Upper lobe of left lung (tissue), 6 donors: ENCODE measurements at regions not wholly inside any gene's neighbourhood (a gene's known extent, or its start where the extent isn't known, plus 50 kb on each side); places are given as distances from the start of the nearest gene placed in this dataset.

ENCODE experiments used
- ATAC-seq, 2 donors: fragments of 200-7000 bp; cut with Tn5 transposase; one replicate each; pipeline ENCODE4 v1.9.1; 2022; ENCODE audit warnings: mild to moderate bottlenecking in 2 of 2, moderate library complexity in 2 of 2; ENCODE audit not compliant: low FRiP score in 2 of 2
- DNase-seq, 2 donors: peaks; one replicate each; pipeline ENCODE4 v3.0.0-alpha.2; 2019 to 2020
- H3K27ac ChIP-seq, 4 donors: fragments of 200-600 bp; sonication (generic); one replicate each; pipeline ENCODE4 v1.5.1; 2016 to 2019
- H3K27me3 ChIP-seq, 4 donors: fragments of 200-600 bp; sonication (generic); one replicate each; pipeline ENCODE4 v1.5.1; 2017 to 2019
- H3K36me3 ChIP-seq, 4 donors: fragments of 200-600 bp; sonication (generic); one replicate each; pipeline ENCODE4 v1.5.1; 2016 to 2019
- H3K4me1 ChIP-seq, 4 donors: fragments of 200-600 bp; sonication (generic); one replicate each; pipeline ENCODE4 v1.5.1; 2018 to 2019
- H3K4me3 ChIP-seq, 4 donors: fragments of 200-600 bp; sonication (generic); one replicate each; pipeline ENCODE4 v1.5.1; 2017 to 2019; ENCODE audit warnings: mild to moderate bottlenecking in 2 of 4, moderate library complexity in 1 of 4
- H3K9me3 ChIP-seq, 4 donors: fragments of 200-600 bp; sonication (generic); one replicate each; pipeline ENCODE4 v1.5.1; 2018 to 2019
- EP300 ChIP-seq, 4 donors: sonication (generic); formaldehyde crosslinking; IDR thresholded peaks; one replicate each; pipeline ENCODE4 v1.5.1; 2017; ENCODE audit warnings: antibody characterized with exemption in 4 of 4, control low read depth in 2 of 4
- POLR2A ChIP-seq, 4 donors: fragments of 450-650 bp; IDR thresholded peaks; one replicate each; pipeline ENCODE4 v1.5.1; 2016 to 2017; ENCODE audit warnings: antibody characterized with exemption in 4 of 4, mild to moderate bottlenecking in 2 of 4
- POLR2AphosphoS5 ChIP-seq, 2 donors: sonication (generic); formaldehyde crosslinking; IDR thresholded peaks; one replicate each; pipeline ENCODE4 v1.5.1; 2017; ENCODE audit warnings: antibody characterized with exemption in 2 of 2
- WGBS, 2 donors: methylation state at CpG; one replicate each; pipeline ENCODE4 v1.1.5; 2017 to 2018; 5-methylcytosine and 5-hydroxymethylcytosine counted together
- TF ChIP-seq, protein P1 (sequence below), 6 experiments: fragments of 450-650 bp in 4 of 6; fragments of 200-600 bp in 2 of 6; sonication (generic) in 2 of 6; IDR thresholded peaks; one replicate each; pipeline ENCODE4 v1.5.1; 2016 to 2019; ENCODE audit warnings: antibody characterized with exemption in 6 of 6
- donor health status: DM: no; HTN: no; CAD: no; lungs with moderate emphysema.
- donor health status: DM: no; HTN: yes; CAD: no; lungs with severe emphysema.

DNA sequence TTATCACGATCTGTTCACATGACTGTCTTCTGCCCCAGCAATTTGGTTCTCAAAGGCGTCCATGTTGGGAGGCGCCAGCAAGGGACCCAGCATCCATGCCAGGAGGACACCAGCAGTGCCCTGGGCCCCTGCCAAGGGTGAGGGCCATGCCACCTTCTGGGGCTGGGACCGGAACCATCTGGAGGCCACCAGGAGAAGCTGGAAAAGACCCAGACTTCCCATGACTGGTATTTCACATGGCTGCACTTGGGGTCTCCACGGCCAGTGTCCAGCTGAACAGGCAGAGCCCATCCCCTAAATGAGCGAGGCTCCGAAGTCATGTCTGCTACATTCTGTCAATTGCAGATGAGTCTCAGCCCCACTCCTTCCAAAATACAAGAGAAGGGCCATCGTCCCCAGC is 306.8 kb upstream of the HS6ST1 start:
- Histone ChIP-seq H3K27me3 (no peaks in the 10 kb centered on the region), H3K27ac (no peak overlapping the region), H3K36me3 (no peaks in the 10 kb centered on the region), H3K4me1 (peaks cover 0 to 5% (median 0%) of the 10 kb centered on the region in 4 donors), H3K9me3 (no peaks in the 10 kb centered on the region), H3K4me3 (no peak overlapping the region)
- TF ChIP-seq POLR2AphosphoS5 (IDR thresholded peaks at IDR 0.05): no peak
- TF ChIP-seq EP300 (IDR thresholded peaks at IDR 0.05): no peak
- no peak for TF ChIP-seq POLR2A (IDR thresholded peaks at IDR 0.05)
- TF ChIP-seq, protein P1, sequence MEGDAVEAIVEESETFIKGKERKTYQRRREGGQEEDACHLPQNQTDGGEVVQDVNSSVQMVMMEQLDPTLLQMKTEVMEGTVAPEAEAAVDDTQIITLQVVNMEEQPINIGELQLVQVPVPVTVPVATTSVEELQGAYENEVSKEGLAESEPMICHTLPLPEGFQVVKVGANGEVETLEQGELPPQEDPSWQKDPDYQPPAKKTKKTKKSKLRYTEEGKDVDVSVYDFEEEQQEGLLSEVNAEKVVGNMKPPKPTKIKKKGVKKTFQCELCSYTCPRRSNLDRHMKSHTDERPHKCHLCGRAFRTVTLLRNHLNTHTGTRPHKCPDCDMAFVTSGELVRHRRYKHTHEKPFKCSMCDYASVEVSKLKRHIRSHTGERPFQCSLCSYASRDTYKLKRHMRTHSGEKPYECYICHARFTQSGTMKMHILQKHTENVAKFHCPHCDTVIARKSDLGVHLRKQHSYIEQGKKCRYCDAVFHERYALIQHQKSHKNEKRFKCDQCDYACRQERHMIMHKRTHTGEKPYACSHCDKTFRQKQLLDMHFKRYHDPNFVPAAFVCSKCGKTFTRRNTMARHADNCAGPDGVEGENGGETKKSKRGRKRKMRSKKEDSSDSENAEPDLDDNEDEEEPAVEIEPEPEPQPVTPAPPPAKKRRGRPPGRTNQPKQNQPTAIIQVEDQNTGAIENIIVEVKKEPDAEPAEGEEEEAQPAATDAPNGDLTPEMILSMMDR (IDR thresholded peaks at IDR 0.05): no peak
- no peak for ATAC-seq
- DNase-seq: no peak
- WGBS, 2 donors: 90 to 100% methylated on average over 3 to 8 of the region's 8 CpGs

DNA sequence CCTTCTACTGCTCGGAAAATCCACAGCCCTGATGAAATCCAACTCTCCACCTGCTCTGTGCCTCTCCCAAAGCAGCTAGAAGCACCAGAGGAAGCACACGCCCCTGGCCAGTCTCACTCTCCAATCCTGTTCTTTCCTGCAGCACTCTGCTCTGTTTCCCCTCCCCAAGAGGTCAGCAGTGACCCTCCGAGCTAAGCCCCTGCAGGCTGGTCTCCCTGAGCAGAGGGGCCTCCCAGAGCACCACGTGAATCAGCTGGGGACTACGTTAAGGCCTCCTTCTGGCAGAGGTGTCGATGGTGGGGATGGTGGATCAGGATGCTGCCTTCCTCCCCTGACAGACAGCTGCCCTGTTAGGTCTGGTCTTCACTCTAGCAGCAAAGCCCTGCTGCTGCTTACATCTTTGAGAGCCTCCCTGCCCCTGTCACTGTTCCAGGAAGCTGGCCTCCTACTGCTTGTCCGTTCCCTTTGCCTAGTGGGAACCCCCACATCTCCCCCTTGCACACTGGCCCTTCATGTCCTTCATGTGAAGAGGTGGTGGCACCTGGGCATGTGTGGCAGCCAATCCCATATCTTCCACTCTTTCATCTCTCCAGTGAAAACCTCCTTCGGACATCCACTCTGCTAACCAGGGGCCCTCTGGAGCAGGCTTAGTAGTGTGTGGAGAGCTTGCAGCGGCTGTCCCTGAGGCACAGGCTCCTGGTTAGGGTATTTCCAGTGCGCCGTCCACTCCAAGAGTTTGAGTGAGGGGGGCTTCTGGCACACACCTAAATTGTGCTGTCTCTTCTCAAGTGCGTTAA is 307.5 kb upstream of the HS6ST1 start:
- H3K27me3 ChIP-seq: no peaks in the 10 kb centered on the region
- ATAC-seq (no peak), DNase-seq (no peak)
- TF ChIP-seq POLR2A (IDR thresholded peaks at IDR 0.05) (no peak), EP300 (IDR thresholded peaks at IDR 0.05) (no peak), POLR2AphosphoS5 (IDR thresholded peaks at IDR 0.05) (no peak)
- TF ChIP-seq, protein P1 (IDR thresholded peaks at IDR 0.05): no peak
- H3K4me3 ChIP-seq: no peak overlapping the region
- no peak overlapping the region for H3K27ac ChIP-seq
- H3K36me3 ChIP-seq: no peaks in the 10 kb centered on the region
- peaks cover 0 to 5% (median 0%) of the 10 kb centered on the region in 4 donors for H3K4me1 ChIP-seq
- WGBS, 2 donors: 73 to 80% methylated on average over 12 of the region's 12 CpGs
- H3K9me3 ChIP-seq: no peaks in the 10 kb centered on the region

DNA sequence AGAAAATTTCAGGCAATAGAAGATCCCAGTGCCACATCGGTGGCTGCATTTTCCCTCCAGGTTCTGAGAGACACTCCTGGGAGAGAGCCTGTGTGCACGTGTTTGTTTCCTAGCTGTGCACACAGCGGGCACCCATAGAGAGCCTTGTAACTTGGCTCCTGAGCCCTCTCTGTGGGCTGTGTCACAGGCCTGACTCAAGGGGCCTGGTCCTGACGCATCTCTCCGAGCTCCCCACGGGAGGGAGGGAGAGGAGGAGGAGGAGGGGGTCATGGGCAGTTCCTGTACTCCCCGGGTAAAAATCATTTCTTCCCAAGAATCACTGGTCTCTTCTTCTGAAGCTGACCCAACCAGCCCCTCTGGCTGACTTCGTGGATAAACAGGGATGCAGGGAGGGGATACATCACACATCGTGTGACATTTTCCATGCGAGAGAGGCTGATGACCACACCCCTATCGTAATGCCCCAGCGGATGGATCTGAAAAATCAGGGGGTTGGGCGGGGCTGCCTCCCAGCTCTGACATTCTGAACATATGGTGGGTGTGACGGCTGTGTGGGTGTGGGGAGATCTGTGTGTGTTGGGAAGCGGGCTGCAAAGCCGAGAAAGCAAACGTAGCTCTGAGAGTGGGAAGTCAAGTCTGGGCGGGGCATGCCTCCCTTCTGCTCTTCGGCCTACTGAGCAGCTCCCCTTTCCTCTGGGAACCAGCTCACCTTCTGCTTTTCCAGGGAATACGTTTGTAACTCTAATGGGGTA is 308.3 kb upstream of the HS6ST1 start:
- Histone ChIP-seq H3K4me3 (no peak overlapping the region), H3K4me1 (peaks cover 0 to 5% (median 0%) of the 10 kb centered on the region in 4 donors), H3K27me3 (no peaks in the 10 kb centered on the region), H3K9me3 (no peaks in the 10 kb centered on the region), H3K27ac (no peak overlapping the region), H3K36me3 (no peaks in the 10 kb centered on the region)
- no peak for ATAC-seq
- TF ChIP-seq EP300 (IDR thresholded peaks at IDR 0.05): no peak
- TF ChIP-seq POLR2AphosphoS5 (IDR thresholded peaks at IDR 0.05): no peak
- TF ChIP-seq, protein P1 (IDR thresholded peaks at IDR 0.05): no peak
- no peak for TF ChIP-seq POLR2A (IDR thresholded peaks at IDR 0.05)
- DNase-seq: peak in 1 of 2 donors; percentile 14
- WGBS, 2 donors: 71% methylated on average over 20 of the region's 20 CpGs

DNA sequence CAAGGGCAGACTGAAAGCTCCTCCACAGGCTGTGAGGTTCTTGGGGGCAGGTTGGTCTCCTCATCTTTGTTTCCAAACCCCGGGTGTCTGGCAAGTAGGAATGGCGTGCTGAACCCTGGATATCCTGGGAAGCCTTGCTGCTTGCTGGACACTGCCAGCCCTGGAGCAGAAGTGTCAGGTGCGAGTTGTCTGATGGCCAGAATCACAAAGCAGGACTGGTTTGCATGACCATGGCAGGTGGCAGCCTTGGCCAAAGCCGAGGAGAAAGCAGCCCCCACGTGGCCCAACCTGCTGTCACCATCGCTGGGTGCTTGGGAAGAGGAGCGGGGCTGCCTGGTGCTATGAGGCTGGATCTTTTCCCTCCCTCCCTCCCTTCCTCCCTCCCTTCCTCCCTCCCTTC is 309.5 kb upstream of the HS6ST1 start:
- DNase-seq: peak in 1 of 2 donors; percentile 16
- TF ChIP-seq, protein P1 (IDR thresholded peaks at IDR 0.05): no peak
- Histone ChIP-seq H3K4me3 (no peak overlapping the region), H3K36me3 (no peaks in the 10 kb centered on the region), H3K4me1 (peaks cover 0 to 5% (median 0%) of the 10 kb centered on the region in 4 donors), H3K27ac (no peak overlapping the region), H3K27me3 (no peaks in the 10 kb centered on the region), H3K9me3 (no peaks in the 10 kb centered on the region)
- 86 to 90% methylated on average over 6 to 7 of the region's 7 CpGs for WGBS, 2 donors
- no peak for ATAC-seq
